ENCODE measurements at regions not wholly inside any gene's neighbourhood (a gene's known extent, or its start where the extent isn't known, plus 50 kb on each side); places are given as distances from the start of the nearest gene placed in this dataset.
"Not testable (repeated sequence)": the region's sequence is repeated elsewhere in the genome, so short reads cannot be mapped to it uniquely, and the experiment has no call there.

DNA sequence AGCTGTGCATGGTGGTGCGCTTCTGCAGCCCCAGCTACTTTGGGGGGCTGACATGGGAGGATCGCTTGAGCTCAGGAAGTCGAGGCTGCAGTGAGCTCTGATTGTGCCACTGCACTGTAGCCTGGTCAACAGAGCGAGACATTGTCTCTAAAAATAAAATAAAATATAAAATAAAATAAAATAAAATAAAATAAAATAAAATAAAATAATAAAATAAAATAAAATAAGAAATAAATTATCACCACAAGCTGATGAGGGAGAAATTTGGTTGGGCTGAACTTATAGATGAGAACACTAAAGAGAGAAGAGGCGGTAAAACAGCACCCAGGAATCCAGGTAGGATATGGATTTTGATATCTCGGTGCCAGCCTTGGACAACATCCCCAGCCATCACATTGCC, 933.7 kb downstream of the NLGN4X start:
- no peaks in the 10 kb centered on the region for H3K4me1 ChIP-seq
- no peaks in the 10 kb centered on the region for H3K27me3 ChIP-seq
- H3K9me3 ChIP-seq = no peaks in the 10 kb centered on the region
- H3K36me3 ChIP-seq = no peaks in the 10 kb centered on the region
- intact Hi-C loops (cut with DNase I) = no loop called here
- no peak overlapping the region for H3K4me3 ChIP-seq
- WGBS, 2 donors = 91% methylated on average over 6 of the region's 6 CpGs
- TF ChIP-seq, protein P1, sequence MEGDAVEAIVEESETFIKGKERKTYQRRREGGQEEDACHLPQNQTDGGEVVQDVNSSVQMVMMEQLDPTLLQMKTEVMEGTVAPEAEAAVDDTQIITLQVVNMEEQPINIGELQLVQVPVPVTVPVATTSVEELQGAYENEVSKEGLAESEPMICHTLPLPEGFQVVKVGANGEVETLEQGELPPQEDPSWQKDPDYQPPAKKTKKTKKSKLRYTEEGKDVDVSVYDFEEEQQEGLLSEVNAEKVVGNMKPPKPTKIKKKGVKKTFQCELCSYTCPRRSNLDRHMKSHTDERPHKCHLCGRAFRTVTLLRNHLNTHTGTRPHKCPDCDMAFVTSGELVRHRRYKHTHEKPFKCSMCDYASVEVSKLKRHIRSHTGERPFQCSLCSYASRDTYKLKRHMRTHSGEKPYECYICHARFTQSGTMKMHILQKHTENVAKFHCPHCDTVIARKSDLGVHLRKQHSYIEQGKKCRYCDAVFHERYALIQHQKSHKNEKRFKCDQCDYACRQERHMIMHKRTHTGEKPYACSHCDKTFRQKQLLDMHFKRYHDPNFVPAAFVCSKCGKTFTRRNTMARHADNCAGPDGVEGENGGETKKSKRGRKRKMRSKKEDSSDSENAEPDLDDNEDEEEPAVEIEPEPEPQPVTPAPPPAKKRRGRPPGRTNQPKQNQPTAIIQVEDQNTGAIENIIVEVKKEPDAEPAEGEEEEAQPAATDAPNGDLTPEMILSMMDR (IDR thresholded peaks at IDR 0.05) = no peak
- TF ChIP-seq EP300 (IDR thresholded peaks at IDR 0.05) (no peak), POLR2A (IDR thresholded peaks at IDR 0.05) (no peak), POLR2AphosphoS5 (IDR thresholded peaks at IDR 0.05) (no peak)
- no peak overlapping the region for H3K27ac ChIP-seq
- DNase-seq = no peak

DNA sequence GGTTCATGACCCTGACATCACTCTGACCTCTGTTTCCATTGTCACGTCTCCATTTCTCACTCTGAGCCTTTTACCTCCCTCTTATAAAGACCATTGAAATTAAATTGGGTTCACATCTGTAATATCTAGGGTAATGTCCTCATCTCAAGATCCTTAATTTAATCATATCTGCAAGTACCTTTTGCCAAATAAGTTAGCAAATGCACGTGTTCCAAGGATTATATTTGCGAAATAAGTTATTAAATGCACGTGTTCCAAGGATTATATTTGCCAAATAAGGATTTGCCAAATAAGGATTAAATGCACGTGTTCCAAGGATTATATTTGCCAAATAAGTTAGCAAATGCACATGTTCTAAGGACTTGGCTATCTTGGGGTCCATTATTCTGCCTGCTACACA, 938.0 kb downstream of the NLGN4X start:
- H3K4me1 ChIP-seq = no peaks in the 10 kb centered on the region
- no peak overlapping the region for H3K27ac ChIP-seq
- no peaks in the 10 kb centered on the region for H3K9me3 ChIP-seq
- no peaks in the 10 kb centered on the region for H3K27me3 ChIP-seq
- H3K36me3 ChIP-seq = no peaks in the 10 kb centered on the region
- no peak for DNase-seq
- TF ChIP-seq POLR2A (IDR thresholded peaks at IDR 0.05) (no peak), POLR2AphosphoS5 (IDR thresholded peaks at IDR 0.05) (no peak), EP300 (IDR thresholded peaks at IDR 0.05) (no peak)
- TF ChIP-seq, protein P1 (IDR thresholded peaks at IDR 0.05) = no peak
- whole genome bisulfite sequencing, 2 donors = 71 to 78% methylated on average over 5 of the region's 5 CpGs
- intact Hi-C loops (cut with DNase I) = no loop called here
- H3K4me3 ChIP-seq = no peak overlapping the region

DNA sequence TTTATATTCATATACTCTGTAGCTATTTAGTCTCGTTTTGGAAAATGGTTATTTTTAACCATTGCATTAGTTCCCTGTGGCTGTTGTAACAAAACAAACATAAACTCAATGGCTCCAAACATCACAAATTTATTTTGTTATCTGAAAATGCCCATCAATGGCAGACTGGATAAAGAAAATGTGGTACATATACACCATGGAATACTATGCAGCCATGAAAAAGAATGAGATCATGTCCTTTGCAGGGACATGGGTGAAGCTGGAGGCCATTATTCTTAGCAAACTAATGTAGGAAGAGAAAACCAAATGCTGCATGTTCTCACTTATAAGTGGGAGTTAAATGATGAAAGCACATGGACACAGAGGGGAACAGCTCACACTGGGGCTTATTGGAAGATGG, 938.7 kb downstream of the NLGN4X start:
- DNase-seq; H3K36me3 ChIP-seq; H3K9me3 ChIP-seq; H3K4me1 ChIP-seq; H3K27me3 ChIP-seq; intact Hi-C loops (cut with DNase I); H3K27ac ChIP-seq; H3K4me3 ChIP-seq: not testable (repeated sequence)
- 85 to 87% methylated on average over 1 of the region's 1 CpG for WGBS, 2 donors

DNA sequence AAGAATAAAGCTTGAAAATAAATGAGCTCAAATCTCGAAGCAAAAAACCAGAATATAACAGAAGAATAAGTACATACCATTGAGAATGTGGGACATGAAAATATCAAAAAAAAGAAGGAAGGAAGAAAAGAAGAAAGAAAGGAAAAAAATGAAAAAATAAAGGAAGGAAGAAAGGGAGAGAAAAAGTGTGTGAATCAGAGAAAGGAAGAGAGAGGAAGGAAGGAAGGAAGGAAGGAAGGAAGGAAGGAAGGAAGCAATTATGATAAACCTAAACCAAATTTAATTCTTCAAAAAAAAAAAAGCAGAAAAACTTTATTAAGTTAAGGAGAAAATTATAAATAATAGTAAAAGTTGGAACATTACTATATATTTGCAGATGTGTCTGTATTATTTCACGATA, 949.8 kb downstream of the NLGN4X start:
- Histone ChIP-seq H3K4me3 (no peak overlapping the region), H3K9me3 (no peaks in the 10 kb centered on the region), H3K4me1 (no peaks in the 10 kb centered on the region), H3K27me3 (no peaks in the 10 kb centered on the region), H3K36me3 (no peaks in the 10 kb centered on the region), H3K27ac (no peak overlapping the region)
- no peak for DNase-seq
- intact Hi-C loops (cut with DNase I) = no loop called here
- WGBS, 2 donors = 86 to 91% methylated on average over 2 of the region's 2 CpGs
- TF ChIP-seq EP300 (IDR thresholded peaks at IDR 0.05) (no peak), POLR2A (IDR thresholded peaks at IDR 0.05) (no peak), POLR2AphosphoS5 (IDR thresholded peaks at IDR 0.05) (no peak)
- TF ChIP-seq, protein P1 (IDR thresholded peaks at IDR 0.05) = no peak

DNA sequence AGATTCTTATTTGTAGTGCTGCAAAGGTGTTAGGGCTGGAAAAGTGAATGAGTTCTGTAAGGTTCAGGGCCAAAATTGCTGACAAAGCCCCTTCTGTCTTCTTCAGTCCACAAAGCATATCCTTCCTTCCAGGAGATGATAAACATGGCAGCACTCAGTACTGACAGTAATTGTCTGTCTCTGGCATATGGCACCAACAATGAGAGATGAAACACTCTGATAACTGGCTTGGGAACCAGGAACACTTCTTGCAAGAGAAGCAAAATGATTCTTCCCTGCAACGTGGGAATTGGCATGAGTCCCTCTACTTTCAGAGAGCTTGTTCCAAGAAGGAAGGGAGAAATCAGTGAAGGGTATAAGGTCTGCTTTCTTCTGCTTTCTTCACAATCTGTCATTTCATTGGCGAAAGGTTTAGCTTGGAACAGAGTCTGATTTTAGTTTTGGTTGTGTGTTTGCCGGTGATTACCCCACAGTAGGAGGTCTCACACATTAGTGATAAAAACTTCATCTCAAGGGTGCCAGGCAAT, 963.3 kb downstream of the NLGN4X start:
- Histone ChIP-seq H3K4me3 (no peak overlapping the region), H3K27ac (no peak overlapping the region), H3K4me1 (no peaks in the 10 kb centered on the region), H3K36me3 (no peaks in the 10 kb centered on the region), H3K27me3 (no peaks in the 10 kb centered on the region), H3K9me3 (no peaks in the 10 kb centered on the region)
- DNase-seq = no peak
- intact Hi-C loops (cut with DNase I) = no loop called here
- 77% methylated on average over 3 of the region's 3 CpGs for WGBS, 2 donors
- TF ChIP-seq EP300 (IDR thresholded peaks at IDR 0.05) = no peak
- TF ChIP-seq POLR2A (IDR thresholded peaks at IDR 0.05) = no peak
- no peak for TF ChIP-seq POLR2AphosphoS5 (IDR thresholded peaks at IDR 0.05)
- TF ChIP-seq, protein P1 (IDR thresholded peaks at IDR 0.05) = no peak

All from sigmoid colon (tissue), 6 donors.